SK-N-SH (cell line): ENCODE measurements at regions not wholly inside any gene's neighbourhood (a gene's known extent, or its start where the extent isn't known, plus 50 kb on each side); places are given as distances from the start of the nearest gene placed in this dataset.

Experiments
- MAX ChIP-seq: IDR thresholded peaks from 2 replicates; pipeline ENCODE4 v1.4.0; 2012; ENCODE audit warnings: low read depth
- RCOR1 ChIP-seq: fragments of 150-350 bp; IDR thresholded peaks from 2 replicates; pipeline ENCODE4 v1.6.1; 2017; ENCODE audit warnings: antibody characterized with exemption, low read length
- REST ChIP-seq: IDR thresholded peaks from 2 replicates; pipeline ENCODE4 v1.6.1; 2012; ENCODE audit warnings: mild to moderate bottlenecking, low read depth, low read length, moderate library complexity
- YY1 ChIP-seq: IDR thresholded peaks from 2 replicates; pipeline ENCODE4 v1.4.0; 2012; ENCODE audit warnings: low read depth, mild to moderate bottlenecking
- TF ChIP-seq, protein P1 (sequence below): fragments of 200-600 bp; sonication (generic); IDR thresholded peaks from 2 replicates; pipeline ENCODE4 v1.6.1; 2017; ENCODE audit warnings: antibody characterized with exemption, mild to moderate bottlenecking, moderate library complexity

DNA sequence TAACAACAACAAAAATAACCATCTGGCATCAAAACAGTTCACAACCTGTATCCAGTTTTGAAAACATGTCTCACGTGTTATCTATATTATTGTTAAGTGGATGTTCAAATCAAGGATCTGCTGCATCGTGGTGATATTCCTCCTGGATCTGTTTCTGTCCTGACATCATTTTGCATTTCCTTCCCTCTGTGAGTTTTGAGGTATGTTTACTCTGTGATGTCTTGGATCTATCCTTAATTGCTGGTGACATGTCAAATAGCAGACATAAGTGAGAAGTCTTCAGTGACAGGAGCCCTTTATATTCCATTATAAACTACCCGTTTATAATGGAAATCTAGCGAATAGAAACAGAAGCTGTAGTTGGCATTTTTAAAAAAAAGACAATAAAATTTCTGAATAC is 381.8 kb upstream of the NOX3 start:
- TF ChIP-seq MAX = no peak
- TF ChIP-seq RCOR1 = no peak
- no peak for TF ChIP-seq REST
- TF ChIP-seq, protein P1, sequence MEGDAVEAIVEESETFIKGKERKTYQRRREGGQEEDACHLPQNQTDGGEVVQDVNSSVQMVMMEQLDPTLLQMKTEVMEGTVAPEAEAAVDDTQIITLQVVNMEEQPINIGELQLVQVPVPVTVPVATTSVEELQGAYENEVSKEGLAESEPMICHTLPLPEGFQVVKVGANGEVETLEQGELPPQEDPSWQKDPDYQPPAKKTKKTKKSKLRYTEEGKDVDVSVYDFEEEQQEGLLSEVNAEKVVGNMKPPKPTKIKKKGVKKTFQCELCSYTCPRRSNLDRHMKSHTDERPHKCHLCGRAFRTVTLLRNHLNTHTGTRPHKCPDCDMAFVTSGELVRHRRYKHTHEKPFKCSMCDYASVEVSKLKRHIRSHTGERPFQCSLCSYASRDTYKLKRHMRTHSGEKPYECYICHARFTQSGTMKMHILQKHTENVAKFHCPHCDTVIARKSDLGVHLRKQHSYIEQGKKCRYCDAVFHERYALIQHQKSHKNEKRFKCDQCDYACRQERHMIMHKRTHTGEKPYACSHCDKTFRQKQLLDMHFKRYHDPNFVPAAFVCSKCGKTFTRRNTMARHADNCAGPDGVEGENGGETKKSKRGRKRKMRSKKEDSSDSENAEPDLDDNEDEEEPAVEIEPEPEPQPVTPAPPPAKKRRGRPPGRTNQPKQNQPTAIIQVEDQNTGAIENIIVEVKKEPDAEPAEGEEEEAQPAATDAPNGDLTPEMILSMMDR = no peak
- no peak for TF ChIP-seq YY1
